ENCODE measurements at regions not wholly inside any gene's neighbourhood (a gene's known extent, or its start where the extent isn't known, plus 50 kb on each side); places are given as distances from the start of the nearest gene placed in this dataset.

DNA sequence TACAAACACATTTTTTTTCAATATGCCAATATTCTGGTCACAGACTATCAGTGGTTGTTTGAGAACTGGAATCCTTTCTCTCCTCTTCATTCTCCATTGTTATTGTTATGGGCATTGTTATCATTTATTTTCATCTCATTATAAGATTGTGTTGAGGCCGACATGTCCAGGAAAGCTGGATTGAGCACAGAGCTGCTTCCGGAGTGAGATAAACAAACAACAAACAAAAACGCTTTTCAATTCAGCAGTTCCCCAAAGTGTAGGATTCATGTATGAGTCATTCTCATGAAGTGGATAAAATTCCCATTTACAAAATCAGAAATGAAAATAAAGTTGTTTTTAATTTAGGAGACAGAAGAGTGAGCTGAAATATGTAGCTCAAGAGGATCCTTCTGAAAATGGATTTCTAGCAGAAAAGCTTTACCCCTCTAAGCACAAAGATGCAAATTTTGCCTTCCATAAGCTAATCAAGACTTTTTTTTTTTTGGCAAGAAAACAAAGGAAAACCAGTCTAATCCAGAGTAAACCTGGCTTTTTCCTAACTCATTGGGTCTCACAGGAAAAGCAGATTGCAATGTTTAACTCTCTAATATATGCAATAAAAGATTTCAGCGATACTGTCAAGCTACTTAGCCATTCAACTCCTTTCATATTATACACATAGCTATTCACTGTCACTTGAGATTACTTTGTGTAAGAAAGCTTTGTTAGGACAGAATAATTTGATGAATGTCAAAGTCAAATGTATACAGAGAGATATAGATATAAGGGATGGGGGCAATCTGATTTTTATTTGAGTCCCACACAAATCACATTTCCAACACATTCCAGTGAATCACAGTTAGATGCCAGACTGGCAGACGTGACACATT lies 1441.7 kb upstream of the CELF4 start:
- no peak overlapping the region for H3K4me3 ChIP-seq
- in situ Hi-C loops (cut with MboI; ENCODE audit: low pct_ligation_motif_present in 1 of 4, low pct_unique_long_range_greater_than_20kb in 1 of 4, low sequenced_read_pairs in 3 of 4), result no loop called here
- intact Hi-C loops (cut with DNase I; ENCODE audit: low total_unique reads), result no loop called here
- no peak for DNase-seq
- TF ChIP-seq POLR2AphosphoS5 (IDR thresholded peaks at IDR 0.05) (no peak), POLR2A (IDR thresholded peaks at IDR 0.05) (no peak)
- TF ChIP-seq, protein P1, sequence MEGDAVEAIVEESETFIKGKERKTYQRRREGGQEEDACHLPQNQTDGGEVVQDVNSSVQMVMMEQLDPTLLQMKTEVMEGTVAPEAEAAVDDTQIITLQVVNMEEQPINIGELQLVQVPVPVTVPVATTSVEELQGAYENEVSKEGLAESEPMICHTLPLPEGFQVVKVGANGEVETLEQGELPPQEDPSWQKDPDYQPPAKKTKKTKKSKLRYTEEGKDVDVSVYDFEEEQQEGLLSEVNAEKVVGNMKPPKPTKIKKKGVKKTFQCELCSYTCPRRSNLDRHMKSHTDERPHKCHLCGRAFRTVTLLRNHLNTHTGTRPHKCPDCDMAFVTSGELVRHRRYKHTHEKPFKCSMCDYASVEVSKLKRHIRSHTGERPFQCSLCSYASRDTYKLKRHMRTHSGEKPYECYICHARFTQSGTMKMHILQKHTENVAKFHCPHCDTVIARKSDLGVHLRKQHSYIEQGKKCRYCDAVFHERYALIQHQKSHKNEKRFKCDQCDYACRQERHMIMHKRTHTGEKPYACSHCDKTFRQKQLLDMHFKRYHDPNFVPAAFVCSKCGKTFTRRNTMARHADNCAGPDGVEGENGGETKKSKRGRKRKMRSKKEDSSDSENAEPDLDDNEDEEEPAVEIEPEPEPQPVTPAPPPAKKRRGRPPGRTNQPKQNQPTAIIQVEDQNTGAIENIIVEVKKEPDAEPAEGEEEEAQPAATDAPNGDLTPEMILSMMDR (IDR thresholded peaks at IDR 0.05), result no peak
- peaks cover 0 to 7% of the 10 kb centered on the region in 2 donors for H3K9me3 ChIP-seq
- no peak overlapping the region for H3K27ac ChIP-seq
- no peaks in the 10 kb centered on the region for H3K27me3 ChIP-seq
- no peaks in the 10 kb centered on the region for H3K4me1 ChIP-seq
- H3K36me3 ChIP-seq, result no peaks in the 10 kb centered on the region
- 66 to 86% methylated on average over 5 of the region's 5 CpGs for WGBS, 2 donors (ENCODE audit: low coverage in 1 of 2)

DNA sequence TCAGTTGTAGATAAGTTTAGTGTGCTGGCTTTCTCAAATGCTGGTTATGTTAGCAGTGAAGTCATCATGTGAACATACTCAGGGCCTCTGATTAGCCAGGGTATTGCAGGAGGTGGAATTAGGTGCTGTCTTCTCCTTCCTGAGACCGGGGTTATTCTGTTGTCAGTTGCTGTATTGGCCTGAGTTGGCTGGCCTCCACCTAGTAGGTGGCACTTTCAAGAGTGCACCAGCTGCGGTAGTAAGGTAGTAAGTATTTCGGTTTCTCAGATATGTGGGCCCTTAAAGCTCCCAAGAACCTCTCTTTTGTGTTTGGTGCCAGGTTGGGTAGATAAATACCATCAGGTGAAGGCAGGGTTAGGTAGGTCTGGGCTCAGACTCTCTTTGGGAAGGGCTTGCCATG lies 1430.5 kb upstream of the CELF4 start:
- Histone ChIP-seq H3K4me1 (no peaks in the 10 kb centered on the region), H3K27ac (no peak overlapping the region), H3K9me3 (no peaks in the 10 kb centered on the region), H3K27me3 (no peaks in the 10 kb centered on the region), H3K4me3 (no peak overlapping the region), H3K36me3 (no peaks in the 10 kb centered on the region)
- 75 to 86% methylated on average over 1 to 3 of the region's 3 CpGs for WGBS, 2 donors (ENCODE audit: low coverage in 1 of 2)
- in situ Hi-C loops (cut with MboI; ENCODE audit: low pct_ligation_motif_present in 1 of 4, low pct_unique_long_range_greater_than_20kb in 1 of 4, low sequenced_read_pairs in 3 of 4) (no loop called here), intact Hi-C loops (cut with DNase I; ENCODE audit: low total_unique reads) (no loop called here)
- TF ChIP-seq POLR2A (IDR thresholded peaks at IDR 0.05) (no peak), POLR2AphosphoS5 (IDR thresholded peaks at IDR 0.05) (no peak), EP300 (IDR thresholded peaks at IDR 0.05; ENCODE audit: low read depth) (no peak)
- DNase-seq, result no peak

DNA sequence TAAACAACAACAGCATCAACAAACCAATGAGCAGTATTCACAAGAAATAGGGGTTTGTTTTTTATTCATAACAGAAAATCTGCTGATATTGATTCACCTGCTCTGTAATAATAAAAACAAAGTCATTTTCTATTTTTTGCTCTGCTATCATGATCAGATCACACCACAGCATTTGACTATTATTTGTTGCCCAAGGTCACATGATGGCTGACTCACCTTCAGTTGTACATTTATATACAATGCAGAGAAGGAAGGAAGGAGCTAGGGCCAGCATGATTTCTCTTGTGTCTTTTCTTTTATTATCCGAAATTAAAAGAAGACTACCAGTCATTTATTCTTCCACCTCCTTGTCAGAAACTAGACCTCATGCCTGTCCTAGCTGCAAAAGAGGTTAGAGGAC lies 1427.7 kb upstream of the CELF4 start:
- H3K27ac ChIP-seq, result no peak overlapping the region
- no peaks in the 10 kb centered on the region for H3K36me3 ChIP-seq
- no peaks in the 10 kb centered on the region for H3K27me3 ChIP-seq
- no peaks in the 10 kb centered on the region for H3K4me1 ChIP-seq
- intact Hi-C loops (cut with DNase I; ENCODE audit: low total_unique reads), result no loop called here
- WGBS, 2 donors (ENCODE audit: low coverage in 1 of 2), result 61 to 75% methylated on average over 1 of the region's 1 CpG
- no peak for DNase-seq
- H3K4me3 ChIP-seq, result no peak overlapping the region
- TF ChIP-seq POLR2AphosphoS5 (IDR thresholded peaks at IDR 0.05), result no peak
- TF ChIP-seq EP300 (IDR thresholded peaks at IDR 0.05; ENCODE audit: low read depth), result no peak
- TF ChIP-seq POLR2A (IDR thresholded peaks at IDR 0.05), result no peak
- in situ Hi-C loops (cut with MboI; ENCODE audit: low pct_ligation_motif_present in 1 of 4, low pct_unique_long_range_greater_than_20kb in 1 of 4, low sequenced_read_pairs in 3 of 4), result no loop called here
- H3K9me3 ChIP-seq, result no peaks in the 10 kb centered on the region

DNA sequence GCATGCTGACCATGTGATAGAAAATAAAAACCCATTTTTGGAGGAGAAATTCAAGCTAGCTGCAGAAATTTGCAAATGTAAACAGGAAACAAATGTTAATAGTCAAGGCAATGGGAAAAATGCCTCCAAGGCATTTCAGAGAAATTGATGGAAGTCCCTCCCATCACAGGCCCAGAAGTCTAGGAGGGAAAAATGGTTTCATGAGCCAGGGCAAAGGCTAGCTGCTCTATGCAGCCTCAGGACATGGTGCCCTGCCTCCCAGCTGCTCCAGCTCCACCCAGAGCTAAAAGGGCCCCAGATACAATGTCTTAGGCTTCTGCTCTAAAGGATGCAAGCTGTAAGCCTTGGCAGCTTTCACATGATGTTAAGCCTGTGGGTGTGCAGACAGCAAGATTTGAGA lies 1419.4 kb upstream of the CELF4 start:
- TF ChIP-seq POLR2A (IDR thresholded peaks at IDR 0.05) (no peak), EP300 (IDR thresholded peaks at IDR 0.05; ENCODE audit: low read depth) (no peak), POLR2AphosphoS5 (IDR thresholded peaks at IDR 0.05) (no peak)
- TF ChIP-seq, protein P1 (IDR thresholded peaks at IDR 0.05), result no peak
- no peak for DNase-seq
- Histone ChIP-seq H3K36me3 (no peaks in the 10 kb centered on the region), H3K27me3 (no peaks in the 10 kb centered on the region), H3K9me3 (no peaks in the 10 kb centered on the region), H3K4me3 (no peak overlapping the region), H3K27ac (no peak overlapping the region), H3K4me1 (no peaks in the 10 kb centered on the region)
- intact Hi-C loops (cut with DNase I; ENCODE audit: low total_unique reads), result no loop called here
- in situ Hi-C loops (cut with MboI; ENCODE audit: low pct_ligation_motif_present in 1 of 4, low pct_unique_long_range_greater_than_20kb in 1 of 4, low sequenced_read_pairs in 3 of 4), result no loop called here

DNA sequence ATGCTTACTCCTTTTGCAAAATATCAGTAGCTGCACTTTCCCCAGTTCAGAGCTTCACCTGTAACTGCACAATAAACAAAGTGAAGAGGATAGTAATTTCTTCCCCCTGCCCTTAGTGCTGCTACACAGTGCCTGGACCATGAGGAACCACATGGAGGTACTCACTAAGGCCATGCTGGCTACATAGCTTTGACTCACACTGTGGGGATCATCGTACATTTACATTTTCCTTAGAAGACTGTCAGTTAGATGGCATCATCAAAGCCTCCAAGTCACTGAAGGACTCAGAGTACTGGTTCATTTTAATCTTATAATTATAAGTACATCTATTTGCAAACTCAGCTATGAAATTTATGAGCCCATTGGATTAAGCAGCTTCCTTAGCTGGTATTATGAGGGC lies 1416.5 kb upstream of the CELF4 start:
- no peak for DNase-seq
- TF ChIP-seq POLR2A (IDR thresholded peaks at IDR 0.05), result no peak
- TF ChIP-seq EP300 (IDR thresholded peaks at IDR 0.05; ENCODE audit: low read depth), result no peak
- no peak for TF ChIP-seq POLR2AphosphoS5 (IDR thresholded peaks at IDR 0.05)
- TF ChIP-seq, protein P1 (IDR thresholded peaks at IDR 0.05), result no peak
- Histone ChIP-seq H3K36me3 (no peaks in the 10 kb centered on the region), H3K4me1 (no peaks in the 10 kb centered on the region), H3K9me3 (no peaks in the 10 kb centered on the region), H3K4me3 (no peak overlapping the region), H3K27ac (no peak overlapping the region), H3K27me3 (no peaks in the 10 kb centered on the region)
- intact Hi-C loops (cut with DNase I; ENCODE audit: low total_unique reads), result no loop called here
- WGBS, 2 donors (ENCODE audit: low coverage in 1 of 2), result 75 to 100% methylated on average over 1 of the region's 1 CpG
- in situ Hi-C loops (cut with MboI; ENCODE audit: low pct_ligation_motif_present in 1 of 4, low pct_unique_long_range_greater_than_20kb in 1 of 4, low sequenced_read_pairs in 3 of 4), result no loop called here
